ENCODE measurements at regions not wholly inside any gene's neighbourhood (a gene's known extent, or its start where the extent isn't known, plus 50 kb on each side); places are given as distances from the start of the nearest gene placed in this dataset.

DNA sequence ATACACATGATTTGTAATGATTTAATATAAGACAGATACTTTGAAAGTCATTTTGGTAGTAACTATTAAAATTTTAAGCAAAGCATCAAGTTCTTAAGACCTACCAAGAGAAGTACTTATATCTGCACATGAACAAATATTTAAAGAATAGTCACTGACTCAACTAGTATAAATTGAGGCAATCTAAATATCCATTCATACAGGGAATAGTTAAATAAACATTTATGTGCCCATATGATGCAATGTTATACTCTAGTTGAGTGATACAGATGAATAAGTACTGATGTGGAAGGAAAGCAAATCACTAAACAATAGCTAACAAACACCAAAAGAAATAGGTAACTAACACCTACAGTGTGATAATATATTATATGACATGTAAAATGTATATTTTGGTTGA is 527.7 kb downstream of the EPHA3 start:
- no peak for ATAC-seq
- no peaks in the 10 kb centered on the region for H3K36me3 Mint-ChIP-seq
- no peaks in the 10 kb centered on the region for H3K4me1 Mint-ChIP-seq
- H3K27ac Mint-ChIP-seq: no peak overlapping the region
- CTCF ChIA-PET: no interaction called here
- no peaks in the 10 kb centered on the region for H3K27me3 Mint-ChIP-seq (ENCODE audit: low read depth)
- POLR2A ChIA-PET: no interaction called here
- TF ChIP-seq TEAD4 (CRISPR knock-in tag; IDR thresholded peaks at IDR 0.05): no peak
- TF ChIP-seq NFATC4 (CRISPR knock-in tag; IDR thresholded peaks at IDR 0.05): no peak
- TF ChIP-seq, protein P1, sequence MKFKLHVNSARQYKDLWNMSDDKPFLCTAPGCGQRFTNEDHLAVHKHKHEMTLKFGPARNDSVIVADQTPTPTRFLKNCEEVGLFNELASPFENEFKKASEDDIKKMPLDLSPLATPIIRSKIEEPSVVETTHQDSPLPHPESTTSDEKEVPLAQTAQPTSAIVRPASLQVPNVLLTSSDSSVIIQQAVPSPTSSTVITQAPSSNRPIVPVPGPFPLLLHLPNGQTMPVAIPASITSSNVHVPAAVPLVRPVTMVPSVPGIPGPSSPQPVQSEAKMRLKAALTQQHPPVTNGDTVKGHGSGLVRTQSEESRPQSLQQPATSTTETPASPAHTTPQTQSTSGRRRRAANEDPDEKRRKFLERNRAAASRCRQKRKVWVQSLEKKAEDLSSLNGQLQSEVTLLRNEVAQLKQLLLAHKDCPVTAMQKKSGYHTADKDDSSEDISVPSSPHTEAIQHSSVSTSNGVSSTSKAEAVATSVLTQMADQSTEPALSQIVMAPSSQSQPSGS (CRISPR knock-in tag; IDR thresholded peaks at IDR 0.05; ENCODE audit: borderline replicate concordance, low read depth): no peak
- TF ChIP-seq MYBL2 (CRISPR knock-in tag; IDR thresholded peaks at IDR 0.05): no peak
- no peak for TF ChIP-seq ZNF138 (CRISPR knock-in tag; conservative IDR thresholded peaks at IDR 0.05)
- TF ChIP-seq, protein P2, sequence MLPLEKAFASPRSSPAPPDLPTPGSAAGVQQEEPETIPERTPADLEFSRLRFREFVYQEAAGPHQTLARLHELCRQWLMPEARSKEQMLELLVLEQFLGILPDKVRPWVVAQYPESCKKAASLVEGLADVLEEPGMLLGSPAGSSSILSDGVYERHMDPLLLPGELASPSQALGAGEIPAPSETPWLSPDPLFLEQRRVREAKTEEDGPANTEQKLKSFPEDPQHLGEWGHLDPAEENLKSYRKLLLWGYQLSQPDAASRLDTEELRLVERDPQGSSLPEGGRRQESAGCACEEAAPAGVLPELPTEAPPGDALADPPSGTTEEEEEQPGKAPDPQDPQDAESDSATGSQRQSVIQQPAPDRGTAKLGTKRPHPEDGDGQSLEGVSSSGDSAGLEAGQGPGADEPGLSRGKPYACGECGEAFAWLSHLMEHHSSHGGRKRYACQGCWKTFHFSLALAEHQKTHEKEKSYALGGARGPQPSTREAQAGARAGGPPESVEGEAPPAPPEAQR (CRISPR knock-in tag; IDR thresholded peaks at IDR 0.05): no peak
- no peak for TF ChIP-seq RELA (CRISPR knock-in tag; IDR thresholded peaks at IDR 0.05; ENCODE audit: borderline replicate concordance)
- TF ChIP-seq, protein P3, sequence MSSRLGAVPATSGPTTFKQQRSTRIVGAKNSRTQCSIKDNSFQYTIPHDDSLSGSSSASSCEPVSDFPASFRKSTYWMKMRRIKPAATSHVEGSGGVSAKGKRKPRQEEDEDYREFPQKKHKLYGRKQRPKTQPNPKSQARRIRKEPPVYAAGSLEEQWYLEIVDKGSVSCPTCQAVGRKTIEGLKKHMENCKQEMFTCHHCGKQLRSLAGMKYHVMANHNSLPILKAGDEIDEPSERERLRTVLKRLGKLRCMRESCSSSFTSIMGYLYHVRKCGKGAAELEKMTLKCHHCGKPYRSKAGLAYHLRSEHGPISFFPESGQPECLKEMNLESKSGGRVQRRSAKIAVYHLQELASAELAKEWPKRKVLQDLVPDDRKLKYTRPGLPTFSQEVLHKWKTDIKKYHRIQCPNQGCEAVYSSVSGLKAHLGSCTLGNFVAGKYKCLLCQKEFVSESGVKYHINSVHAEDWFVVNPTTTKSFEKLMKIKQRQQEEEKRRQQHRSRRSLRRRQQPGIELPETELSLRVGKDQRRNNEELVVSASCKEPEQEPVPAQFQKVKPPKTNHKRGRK (CRISPR knock-in tag; IDR thresholded peaks at IDR 0.05; ENCODE audit: borderline replicate concordance): no peak
- no peak for TF ChIP-seq ETV6 (CRISPR knock-in tag; IDR thresholded peaks at IDR 0.05)
- TF ChIP-seq PREB (CRISPR knock-in tag; IDR thresholded peaks at IDR 0.05; ENCODE audit: borderline replicate concordance): no peak
- no peak for TF ChIP-seq TP53 (CRISPR knock-in tag; IDR thresholded peaks at IDR 0.05)
- no peak for TF ChIP-seq OVOL2 (CRISPR knock-in tag; IDR thresholded peaks at IDR 0.05; ENCODE audit: borderline replicate concordance)
- no peak for TF ChIP-seq CREB1 (CRISPR knock-in tag; IDR thresholded peaks at IDR 0.05)
- no peak for DNase-seq (ENCODE audit: low spot score)
- no peak overlapping the region for H3K4me3 Mint-ChIP-seq
- H3K9me3 Mint-ChIP-seq: peaks cover 5% of the 10 kb centered on the region

- POLR2A ChIA-PET: no interaction called here
- DNase-seq (ENCODE audit: low spot score) (no peak), ATAC-seq (no peak)
- no peak overlapping the region for H3K27ac Mint-ChIP-seq
- CTCF ChIA-PET: no interaction called here
- H3K4me1 Mint-ChIP-seq: no peaks in the 10 kb centered on the region
- peaks cover 9% of the 10 kb centered on the region for H3K9me3 Mint-ChIP-seq
- no peak overlapping the region for H3K4me3 Mint-ChIP-seq
- no peaks in the 10 kb centered on the region for H3K36me3 Mint-ChIP-seq
- TF ChIP-seq KAT7 (CRISPR knock-in tag; IDR thresholded peaks at IDR 0.05; ENCODE audit: borderline replicate concordance): no peak
- TF ChIP-seq, protein P4, sequence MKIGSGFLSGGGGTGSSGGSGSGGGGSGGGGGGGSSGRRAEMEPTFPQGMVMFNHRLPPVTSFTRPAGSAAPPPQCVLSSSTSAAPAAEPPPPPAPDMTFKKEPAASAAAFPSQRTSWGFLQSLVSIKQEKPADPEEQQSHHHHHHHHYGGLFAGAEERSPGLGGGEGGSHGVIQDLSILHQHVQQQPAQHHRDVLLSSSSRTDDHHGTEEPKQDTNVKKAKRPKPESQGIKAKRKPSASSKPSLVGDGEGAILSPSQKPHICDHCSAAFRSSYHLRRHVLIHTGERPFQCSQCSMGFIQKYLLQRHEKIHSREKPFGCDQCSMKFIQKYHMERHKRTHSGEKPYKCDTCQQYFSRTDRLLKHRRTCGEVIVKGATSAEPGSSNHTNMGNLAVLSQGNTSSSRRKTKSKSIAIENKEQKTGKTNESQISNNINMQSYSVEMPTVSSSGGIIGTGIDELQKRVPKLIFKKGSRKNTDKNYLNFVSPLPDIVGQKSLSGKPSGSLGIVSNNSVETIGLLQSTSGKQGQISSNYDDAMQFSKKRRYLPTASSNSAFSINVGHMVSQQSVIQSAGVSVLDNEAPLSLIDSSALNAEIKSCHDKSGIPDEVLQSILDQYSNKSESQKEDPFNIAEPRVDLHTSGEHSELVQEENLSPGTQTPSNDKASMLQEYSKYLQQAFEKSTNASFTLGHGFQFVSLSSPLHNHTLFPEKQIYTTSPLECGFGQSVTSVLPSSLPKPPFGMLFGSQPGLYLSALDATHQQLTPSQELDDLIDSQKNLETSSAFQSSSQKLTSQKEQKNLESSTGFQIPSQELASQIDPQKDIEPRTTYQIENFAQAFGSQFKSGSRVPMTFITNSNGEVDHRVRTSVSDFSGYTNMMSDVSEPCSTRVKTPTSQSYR (CRISPR knock-in tag; IDR thresholded peaks at IDR 0.05): no peak
- no peak for TF ChIP-seq ZNF532 (CRISPR knock-in tag; IDR thresholded peaks at IDR 0.05; ENCODE audit: borderline replicate concordance)
- no peak for TF ChIP-seq CREM (CRISPR knock-in tag; IDR thresholded peaks at IDR 0.05)
- H3K27me3 Mint-ChIP-seq (ENCODE audit: low read depth): no peaks in the 10 kb centered on the region
Observed at GRCh38 chr3:89644716-89645115, 537.3 kb downstream of the EPHA3 start.

Data from WTC11 (cell line).